Upper lobe of left lung (tissue), 6 donors: ENCODE measurements at regions not wholly inside any gene's neighbourhood (a gene's known extent, or its start where the extent isn't known, plus 50 kb on each side); places are given as distances from the start of the nearest gene placed in this dataset.

ENCODE experiments used
- ATAC-seq, 2 donors: fragments of 200-7000 bp; cut with Tn5 transposase; one replicate each; pipeline ENCODE4 v1.9.1; 2022; ENCODE audit warnings: mild to moderate bottlenecking in 2 of 2, moderate library complexity in 2 of 2; ENCODE audit not compliant: low FRiP score in 2 of 2
- DNase-seq, 2 donors: peaks; one replicate each; pipeline ENCODE4 v3.0.0-alpha.2; 2019 to 2020
- H3K27ac ChIP-seq, 4 donors: fragments of 200-600 bp; sonication (generic); one replicate each; pipeline ENCODE4 v1.5.1; 2016 to 2019
- H3K27me3 ChIP-seq, 4 donors: fragments of 200-600 bp; sonication (generic); one replicate each; pipeline ENCODE4 v1.5.1; 2017 to 2019
- H3K36me3 ChIP-seq, 4 donors: fragments of 200-600 bp; sonication (generic); one replicate each; pipeline ENCODE4 v1.5.1; 2016 to 2019
- H3K4me1 ChIP-seq, 4 donors: fragments of 200-600 bp; sonication (generic); one replicate each; pipeline ENCODE4 v1.5.1; 2018 to 2019
- H3K4me3 ChIP-seq, 4 donors: fragments of 200-600 bp; sonication (generic); one replicate each; pipeline ENCODE4 v1.5.1; 2017 to 2019; ENCODE audit warnings: mild to moderate bottlenecking in 2 of 4, moderate library complexity in 1 of 4
- H3K9me3 ChIP-seq, 4 donors: fragments of 200-600 bp; sonication (generic); one replicate each; pipeline ENCODE4 v1.5.1; 2018 to 2019
- CTCF ChIP-seq, 6 experiments: fragments of 450-650 bp in 4 of 6; fragments of 200-600 bp in 2 of 6; sonication (generic) in 2 of 6; IDR thresholded peaks; one replicate each; pipeline ENCODE4 v1.5.1; 2016 to 2019; ENCODE audit warnings: antibody characterized with exemption in 6 of 6
- EP300 ChIP-seq, 4 donors: sonication (generic); formaldehyde crosslinking; IDR thresholded peaks; one replicate each; pipeline ENCODE4 v1.5.1; 2017; ENCODE audit warnings: antibody characterized with exemption in 4 of 4, control low read depth in 2 of 4
- POLR2A ChIP-seq, 4 donors: fragments of 450-650 bp; IDR thresholded peaks; one replicate each; pipeline ENCODE4 v1.5.1; 2016 to 2017; ENCODE audit warnings: antibody characterized with exemption in 4 of 4, mild to moderate bottlenecking in 2 of 4
- POLR2AphosphoS5 ChIP-seq, 2 donors: sonication (generic); formaldehyde crosslinking; IDR thresholded peaks; one replicate each; pipeline ENCODE4 v1.5.1; 2017; ENCODE audit warnings: antibody characterized with exemption in 2 of 2
- WGBS, 2 donors: methylation state at CpG; one replicate each; pipeline ENCODE4 v1.1.5; 2017 to 2018; 5-methylcytosine and 5-hydroxymethylcytosine counted together
- donor health status: DM: no; HTN: no; CAD: no; lungs with moderate emphysema.
- donor health status: DM: no; HTN: yes; CAD: no; lungs with severe emphysema.

GRCh38 chr16:55232822-55233221 lies 91.2 kb upstream of the IRX6 start:
- no peak overlapping the region for H3K4me3 ChIP-seq
- ATAC-seq: no peak
- no peaks in the 10 kb centered on the region for H3K27me3 ChIP-seq
- no peak for TF ChIP-seq EP300 (IDR thresholded peaks at IDR 0.05)
- no peak for TF ChIP-seq POLR2A (IDR thresholded peaks at IDR 0.05)
- no peak for TF ChIP-seq POLR2AphosphoS5 (IDR thresholded peaks at IDR 0.05)
- no peak for TF ChIP-seq CTCF (IDR thresholded peaks at IDR 0.05)
- H3K9me3 ChIP-seq: no peaks in the 10 kb centered on the region
- H3K4me1 ChIP-seq: no peaks in the 10 kb centered on the region
- no peaks in the 10 kb centered on the region for H3K36me3 ChIP-seq
- no peak for DNase-seq
- WGBS, 2 donors: 71 to 76% methylated on average over 7 of the region's 7 CpGs
- no peak overlapping the region for H3K27ac ChIP-seq

- H3K27me3 ChIP-seq: no peaks in the 10 kb centered on the region
- no peaks in the 10 kb centered on the region for H3K9me3 ChIP-seq
- H3K4me1 ChIP-seq: no peaks in the 10 kb centered on the region
- H3K4me3 ChIP-seq: no peak overlapping the region
- no peaks in the 10 kb centered on the region for H3K36me3 ChIP-seq
- 29 to 39% methylated on average over 1 of the region's 1 CpG for WGBS, 2 donors
- ATAC-seq (no peak), DNase-seq (no peak)
- TF ChIP-seq POLR2A (IDR thresholded peaks at IDR 0.05) (no peak), POLR2AphosphoS5 (IDR thresholded peaks at IDR 0.05) (no peak), EP300 (IDR thresholded peaks at IDR 0.05) (no peak), CTCF (IDR thresholded peaks at IDR 0.05) (no peak)
- H3K27ac ChIP-seq: no peak overlapping the region
Observed at GRCh38 chr16:55233464-55233863, 90.5 kb upstream of the IRX6 start.

- DNase-seq (no peak), ATAC-seq (no peak)
- Histone ChIP-seq H3K36me3 (no peaks in the 10 kb centered on the region), H3K27ac (no peak overlapping the region), H3K9me3 (no peaks in the 10 kb centered on the region), H3K27me3 (no peaks in the 10 kb centered on the region), H3K4me3 (no peak overlapping the region), H3K4me1 (no peaks in the 10 kb centered on the region)
- TF ChIP-seq CTCF (IDR thresholded peaks at IDR 0.05) (no peak), POLR2AphosphoS5 (IDR thresholded peaks at IDR 0.05) (no peak), POLR2A (IDR thresholded peaks at IDR 0.05) (no peak), EP300 (IDR thresholded peaks at IDR 0.05) (no peak)
- 46 to 56% methylated on average over 5 of the region's 5 CpGs for WGBS, 2 donors
Observed at GRCh38 chr16:55236655-55237054, 87.3 kb upstream of the IRX6 start.

GRCh38 chr16:55239723-55240122 lies 84.3 kb upstream of the IRX6 start:
- Histone ChIP-seq H3K27ac (no peak overlapping the region), H3K4me1 (no peaks in the 10 kb centered on the region), H3K4me3 (no peak overlapping the region), H3K27me3 (no peaks in the 10 kb centered on the region), H3K9me3 (no peaks in the 10 kb centered on the region), H3K36me3 (no peaks in the 10 kb centered on the region)
- TF ChIP-seq CTCF (IDR thresholded peaks at IDR 0.05): no peak
- TF ChIP-seq POLR2A (IDR thresholded peaks at IDR 0.05): no peak
- TF ChIP-seq POLR2AphosphoS5 (IDR thresholded peaks at IDR 0.05): no peak
- TF ChIP-seq EP300 (IDR thresholded peaks at IDR 0.05): no peak
- no peak for ATAC-seq
- DNase-seq: no peak

GRCh38 chr16:55240888-55241287 lies 83.1 kb upstream of the IRX6 start:
- TF ChIP-seq POLR2A (IDR thresholded peaks at IDR 0.05) (no peak), CTCF (IDR thresholded peaks at IDR 0.05) (no peak), EP300 (IDR thresholded peaks at IDR 0.05) (no peak), POLR2AphosphoS5 (IDR thresholded peaks at IDR 0.05) (no peak)
- H3K27me3 ChIP-seq: no peaks in the 10 kb centered on the region

More at GRCh38 chr16:55240888-55241287, 83.1 kb upstream of the IRX6 start:
- Histone ChIP-seq H3K9me3 (no peaks in the 10 kb centered on the region), H3K36me3 (no peaks in the 10 kb centered on the region), H3K27ac (no peak overlapping the region), H3K4me1 (no peaks in the 10 kb centered on the region), H3K4me3 (no peak overlapping the region)
- DNase-seq: no peak
- WGBS, 2 donors: 82 to 88% methylated on average over 6 to 7 of the region's 7 CpGs
- ATAC-seq: no peak
